ENCODE measurements at regions not wholly inside any gene's neighbourhood (a gene's known extent, or its start where the extent isn't known, plus 50 kb on each side); places are given as distances from the start of the nearest gene placed in this dataset.

DNA sequence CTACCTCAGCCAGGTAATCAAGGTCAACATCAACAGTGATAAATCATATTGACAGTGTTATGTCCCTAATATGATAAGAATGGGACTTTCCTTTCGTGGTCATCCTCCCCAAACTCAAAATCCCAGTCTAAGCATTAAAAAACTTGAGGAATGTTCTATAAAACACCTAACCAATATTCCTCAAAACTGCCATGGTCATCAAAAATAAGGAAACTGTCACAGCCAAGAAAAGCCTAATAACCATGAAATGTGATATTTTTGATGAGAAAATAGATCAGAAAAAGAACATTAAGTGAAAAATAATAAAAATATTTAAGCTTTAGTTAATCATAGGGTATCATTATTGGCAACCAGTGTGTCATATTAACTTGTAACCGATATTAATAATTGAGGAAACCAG is 232.1 kb upstream of the ATP10B start:
- WGBS, 2 donors (ENCODE audit: low coverage in 1 of 2) = 69 to 70% methylated on average over 2 of the region's 2 CpGs
- H3K27ac ChIP-seq = no peak overlapping the region
- no peaks in the 10 kb centered on the region for H3K9me3 ChIP-seq
- no peaks in the 10 kb centered on the region for H3K27me3 ChIP-seq
- no peak overlapping the region for H3K4me3 ChIP-seq
- TF ChIP-seq, protein P1, sequence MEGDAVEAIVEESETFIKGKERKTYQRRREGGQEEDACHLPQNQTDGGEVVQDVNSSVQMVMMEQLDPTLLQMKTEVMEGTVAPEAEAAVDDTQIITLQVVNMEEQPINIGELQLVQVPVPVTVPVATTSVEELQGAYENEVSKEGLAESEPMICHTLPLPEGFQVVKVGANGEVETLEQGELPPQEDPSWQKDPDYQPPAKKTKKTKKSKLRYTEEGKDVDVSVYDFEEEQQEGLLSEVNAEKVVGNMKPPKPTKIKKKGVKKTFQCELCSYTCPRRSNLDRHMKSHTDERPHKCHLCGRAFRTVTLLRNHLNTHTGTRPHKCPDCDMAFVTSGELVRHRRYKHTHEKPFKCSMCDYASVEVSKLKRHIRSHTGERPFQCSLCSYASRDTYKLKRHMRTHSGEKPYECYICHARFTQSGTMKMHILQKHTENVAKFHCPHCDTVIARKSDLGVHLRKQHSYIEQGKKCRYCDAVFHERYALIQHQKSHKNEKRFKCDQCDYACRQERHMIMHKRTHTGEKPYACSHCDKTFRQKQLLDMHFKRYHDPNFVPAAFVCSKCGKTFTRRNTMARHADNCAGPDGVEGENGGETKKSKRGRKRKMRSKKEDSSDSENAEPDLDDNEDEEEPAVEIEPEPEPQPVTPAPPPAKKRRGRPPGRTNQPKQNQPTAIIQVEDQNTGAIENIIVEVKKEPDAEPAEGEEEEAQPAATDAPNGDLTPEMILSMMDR (IDR thresholded peaks at IDR 0.05) = no peak
- TF ChIP-seq EP300 (IDR thresholded peaks at IDR 0.05) = no peak
- no peak for TF ChIP-seq POLR2A (IDR thresholded peaks at IDR 0.05)
- no peak for TF ChIP-seq POLR2AphosphoS5 (IDR thresholded peaks at IDR 0.05)
- ATAC-seq = no peak
- H3K36me3 ChIP-seq = no peaks in the 10 kb centered on the region
- H3K4me1 ChIP-seq = no peaks in the 10 kb centered on the region

GRCh38 chr5:161078793-161079192 is 226.8 kb upstream of the ATP10B start:
- TF ChIP-seq POLR2AphosphoS5 (IDR thresholded peaks at IDR 0.05) (no peak), EP300 (IDR thresholded peaks at IDR 0.05) (no peak), POLR2A (IDR thresholded peaks at IDR 0.05) (no peak)
- TF ChIP-seq, protein P1 (IDR thresholded peaks at IDR 0.05) = no peak
- Histone ChIP-seq H3K4me1 (no peaks in the 10 kb centered on the region), H3K36me3 (no peaks in the 10 kb centered on the region), H3K27me3 (no peaks in the 10 kb centered on the region), H3K9me3 (no peaks in the 10 kb centered on the region), H3K27ac (no peak overlapping the region), H3K4me3 (no peak overlapping the region)
- WGBS, 2 donors (ENCODE audit: low coverage in 1 of 2) = 12 to 41% methylated on average over 3 to 4 of the region's 4 CpGs
- no peak for ATAC-seq

- no peak overlapping the region for H3K4me3 ChIP-seq
- H3K4me1 ChIP-seq = no peaks in the 10 kb centered on the region
- 25 to 32% methylated on average over 2 of the region's 2 CpGs for WGBS, 2 donors (ENCODE audit: low coverage in 1 of 2)
- no peak overlapping the region for H3K27ac ChIP-seq
- TF ChIP-seq POLR2AphosphoS5 (IDR thresholded peaks at IDR 0.05) (no peak), EP300 (IDR thresholded peaks at IDR 0.05) (no peak), POLR2A (IDR thresholded peaks at IDR 0.05) (no peak)
- TF ChIP-seq, protein P1 (IDR thresholded peaks at IDR 0.05) = no peak
- ATAC-seq = no peak
- no peaks in the 10 kb centered on the region for H3K27me3 ChIP-seq
- no peaks in the 10 kb centered on the region for H3K36me3 ChIP-seq
- H3K9me3 ChIP-seq = no peaks in the 10 kb centered on the region
Observed at GRCh38 chr5:161077936-161078545, 226.0 kb upstream of the ATP10B start.

GRCh38 chr5:161077496-161077895 is 225.5 kb upstream of the ATP10B start:
- H3K4me1 ChIP-seq = no peaks in the 10 kb centered on the region
- no peak for ATAC-seq
- no peaks in the 10 kb centered on the region for H3K36me3 ChIP-seq
- no peaks in the 10 kb centered on the region for H3K27me3 ChIP-seq
- no peak overlapping the region for H3K4me3 ChIP-seq
- TF ChIP-seq POLR2AphosphoS5 (IDR thresholded peaks at IDR 0.05) (no peak), EP300 (IDR thresholded peaks at IDR 0.05) (no peak), POLR2A (IDR thresholded peaks at IDR 0.05) (no peak)
- TF ChIP-seq, protein P1 (IDR thresholded peaks at IDR 0.05) = no peak
- no peak overlapping the region for H3K27ac ChIP-seq
- no peaks in the 10 kb centered on the region for H3K9me3 ChIP-seq
- 25 to 92% methylated on average over 2 of the region's 2 CpGs for WGBS, 2 donors (ENCODE audit: low coverage in 1 of 2)

DNA sequence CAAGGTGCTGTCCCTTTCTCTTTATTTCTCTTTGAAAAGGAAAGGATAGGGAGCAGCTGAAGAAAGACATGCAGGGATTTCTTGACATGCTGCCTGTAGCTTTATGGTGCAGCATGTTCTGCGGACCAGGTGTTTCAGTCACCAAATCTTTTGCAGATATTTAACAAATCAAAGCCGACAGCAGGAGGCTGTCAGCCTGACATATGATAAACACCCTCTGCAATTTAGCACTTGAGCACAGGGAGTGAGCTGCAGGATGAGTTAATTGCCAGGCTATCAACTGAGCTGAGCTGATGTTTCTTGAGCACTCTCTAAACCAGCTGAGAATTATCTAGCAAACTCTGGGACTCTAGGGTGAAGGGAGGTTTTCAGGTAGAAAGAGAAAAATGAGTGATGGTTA is 212.8 kb upstream of the ATP10B start:
- Histone ChIP-seq H3K27ac (no peak overlapping the region), H3K4me3 (no peak overlapping the region), H3K9me3 (no peaks in the 10 kb centered on the region), H3K36me3 (no peaks in the 10 kb centered on the region), H3K27me3 (no peaks in the 10 kb centered on the region), H3K4me1 (no peaks in the 10 kb centered on the region)
- WGBS, 2 donors (ENCODE audit: low coverage in 1 of 2) = 0 to 23% methylated on average over 1 to 2 of the region's 2 CpGs
- TF ChIP-seq POLR2A (IDR thresholded peaks at IDR 0.05) = no peak
- no peak for ATAC-seq

All from gastroesophageal sphincter (tissue), 4 donors.